K562 (cell line): ENCODE measurements at regions not wholly inside any gene's neighbourhood (a gene's known extent, or its start where the extent isn't known, plus 50 kb on each side); places are given as distances from the start of the nearest gene placed in this dataset.

ENCODE experiments used
- ATF2 ChIP-seq: sonication (generic); formaldehyde crosslinking; IDR thresholded peaks from 2 replicates; pipeline ENCODE4 v1.8.1; 2022; ENCODE audit warnings: missing genetic modification reagents
- CTBP1 ChIP-seq: fragments of 450-650 bp; IDR thresholded peaks from 2 replicates; pipeline ENCODE4 v1.6.1; 2016; ENCODE audit warnings: borderline replicate concordance
- ELF1 ChIP-seq: fragments of 200-800 bp; sonication (Bioruptor generic); IDR thresholded peaks from 2 replicates; pipeline ENCODE4 v1.6.1; 2016; ENCODE audit warnings: missing genetic modification characterization, missing compliant biosample characterization
- POLR2G ChIP-seq: fragments of 200-400 bp; formaldehyde crosslinking; IDR thresholded peaks from 2 replicates; pipeline ENCODE4 v1.6.1; 2017; ENCODE audit warnings: low read depth, mild to moderate bottlenecking, antibody characterized with exemption, low read length, moderate library complexity
- RAD21 ChIP-seq, 2 experiments: fragments of 250-450 bp in 1 of 2; fragments of 450-650 bp in 1 of 2; sonication (Bioruptor Pico) in 1 of 2; formaldehyde crosslinking in 1 of 2; IDR thresholded peaks in 1 of 2; conservative IDR thresholded peaks in 1 of 2; 2 replicates each; pipeline versions ENCODE4 v1.4.0 to v1.8.0; 2020 to 2022; ENCODE audit warnings: mild to moderate bottlenecking in 2 of 2, moderate library complexity in 1 of 2
- REST ChIP-seq, 2 experiments: fragments of 450-650 bp; formaldehyde crosslinking in 1 of 2; IDR thresholded peaks; 2 replicates each; pipeline versions ENCODE4 v1.4.0 to v1.6.1; 2014 to 2020; ENCODE audit warnings: mild to moderate bottlenecking in 2 of 2, borderline replicate concordance in 1 of 2, low read depth in 1 of 2
- STAT6 ChIP-seq: sonication (generic); formaldehyde crosslinking; IDR thresholded peaks from 2 replicates; pipeline ENCODE4 v1.8.1; 2023; ENCODE audit warnings: mild to moderate bottlenecking, missing genetic modification reagents
- ZNF444 ChIP-seq: fragments of 250-450 bp; sonication (Bioruptor Pico); IDR thresholded peaks from 2 replicates; pipeline ENCODE4 v1.4.0; 2020; ENCODE audit warnings: mild to moderate bottlenecking, moderate library complexity
- ZNF512 ChIP-seq: IDR thresholded peaks from 2 replicates; pipeline ENCODE4 v1.6.1; 2016; ENCODE audit warnings: missing genetic modification characterization, missing compliant biosample characterization
- ZNF655 ChIP-seq: fragments of 250-450 bp; sonication (Bioruptor Pico); IDR thresholded peaks from 2 replicates; pipeline ENCODE4 v1.5.0; 2021

- 0 out of 2 replicates have a peak, but pooled peaks have one; percentile 80 for TF ChIP-seq ZNF655 (CRISPR knock-in tag)
- TF ChIP-seq STAT6 (CRISPR knock-in tag) = peak; percentile 76; the same call in 1 of the 2 replicates
- no peak for TF ChIP-seq ZNF512 (tag)
- TF ChIP-seq POLR2G = no peak
- no peak for TF ChIP-seq ZNF444 (CRISPR knock-in tag)
- peak in 1 of 2 experiments; percentile 98; a peak in 2 of 4 replicates for TF ChIP-seq RAD21 (CRISPR knock-in tag; conservative IDR thresholded peaks at IDR 0.05 in 1 of 2, IDR thresholded peaks at IDR 0.05 in 1 of 2)
- TF ChIP-seq ELF1 (tag) = no peak
- TF ChIP-seq ATF2 (CRISPR knock-in tag) = no peak
- peak; percentile 92 for TF ChIP-seq CTBP1
- peak; percentile 87 for TF ChIP-seq REST (IDR thresholded peaks at IDR 0.05; ENCODE audit: borderline replicate concordance)
- no peak for TF ChIP-seq REST (CRISPR knock-in tag; IDR thresholded peaks at IDR 0.05; ENCODE audit: low read depth)
Measured at GRCh38 chr22:22753526-22754267, 109.3 kb downstream of the GGTLC2 start (continued).
